H9 (cell line): ENCODE measurements at regions not wholly inside any gene's neighbourhood (a gene's known extent, or its start where the extent isn't known, plus 50 kb on each side); places are given as distances from the start of the nearest gene placed in this dataset.

Experiments used
- DNase-seq: peaks from one replicate; pipeline ENCODE4 v3.0.0-alpha.2; 2017
- H2AFZ ChIP-seq: one replicate; pipeline ENCODE4 v1.6.1; 2013; ENCODE audit warnings: mild to moderate bottlenecking, low read length, control low read depth, moderate library complexity
- H2AK5ac ChIP-seq: 2 replicates; pipeline ENCODE4 v1.6.1; 2013; ENCODE audit warnings: low read length, control low read depth, mixed read lengths; ENCODE audit not compliant: insufficient read length
- H2BK120ac ChIP-seq: one replicate; pipeline ENCODE4 v1.6.1; 2013; ENCODE audit warnings: low read depth, mild to moderate bottlenecking, low read length, control low read depth, inconsistent platforms; ENCODE audit not compliant: poor library complexity, severe bottlenecking
- H2BK12ac ChIP-seq: 2 replicates; pipeline ENCODE4 v1.6.1; 2013; ENCODE audit warnings: low read length, control low read depth, mixed read lengths, low read depth; ENCODE audit not compliant: insufficient read length
- H2BK15ac ChIP-seq: 2 replicates; pipeline ENCODE4 v1.6.1; 2013; ENCODE audit warnings: low read depth, low read length, control low read depth
- H2BK20ac ChIP-seq: one replicate; pipeline ENCODE4 v1.6.1; 2013; ENCODE audit warnings: low read depth, mild to moderate bottlenecking, low read length, control low read depth, inconsistent platforms; ENCODE audit not compliant: poor library complexity, severe bottlenecking
- H2BK5ac ChIP-seq: 2 replicates; pipeline ENCODE4 v1.6.1; 2013; ENCODE audit warnings: low read length, control low read depth, mixed read lengths; ENCODE audit not compliant: insufficient read length
- H3K14ac ChIP-seq: 2 replicates; pipeline ENCODE4 v1.6.1; 2013; ENCODE audit warnings: low read length, control low read depth; ENCODE audit not compliant: insufficient read depth
- H3K18ac ChIP-seq: 2 replicates; pipeline ENCODE4 v1.6.1; 2013; ENCODE audit warnings: low read depth, mild to moderate bottlenecking, mixed read lengths, low read length, control low read depth; ENCODE audit not compliant: insufficient read length
- H3K23ac ChIP-seq: 2 replicates; pipeline ENCODE4 v1.6.1; 2013; ENCODE audit warnings: low read length, control low read depth, mixed read lengths, low read depth; ENCODE audit not compliant: insufficient read length
- H3K23me2 ChIP-seq: 2 replicates; pipeline ENCODE4 v1.6.1; 2013; ENCODE audit warnings: low read depth, mild to moderate bottlenecking, mixed read lengths, low read length, control low read depth; ENCODE audit not compliant: insufficient read length, poor library complexity, severe bottlenecking
- H3K27ac ChIP-seq: 2 replicates; pipeline ENCODE4 v1.5.1; 2013; ENCODE audit warnings: low read length, control low read depth, mixed read lengths, low read depth; ENCODE audit not compliant: insufficient read length
- H3K27me3 ChIP-seq: 2 replicates; pipeline ENCODE4 v1.6.1; 2013; ENCODE audit warnings: low read length, control low read depth, inconsistent platforms; ENCODE audit not compliant: insufficient read depth
- H3K4ac ChIP-seq: 2 replicates; pipeline ENCODE4 v1.6.1; 2013; ENCODE audit warnings: low read depth, mild to moderate bottlenecking, control low read depth, inconsistent platforms, low read length, moderate library complexity
- H3K4me1 ChIP-seq: 2 replicates; pipeline ENCODE4 v1.6.1; 2013; ENCODE audit warnings: low read length, control low read depth, inconsistent platforms; ENCODE audit not compliant: insufficient read depth
- H3K4me2 ChIP-seq: 2 replicates; pipeline ENCODE4 v1.6.1; 2013; ENCODE audit warnings: low read length, control low read depth, mixed read lengths; ENCODE audit not compliant: insufficient read length, insufficient read depth
- H3K56ac ChIP-seq: 2 replicates; pipeline ENCODE4 v1.6.1; 2013; ENCODE audit warnings: low read depth, mild to moderate bottlenecking, mixed read lengths, low read length, control low read depth; ENCODE audit not compliant: insufficient read length
- H3K79me1 ChIP-seq: 2 replicates; pipeline ENCODE4 v1.6.1; 2013; ENCODE audit warnings: low read depth, mild to moderate bottlenecking, moderate library complexity, low read length, control low read depth, inconsistent platforms; ENCODE audit not compliant: insufficient read depth, poor library complexity, severe bottlenecking
- H3K79me2 ChIP-seq: 2 replicates; pipeline ENCODE4 v1.6.1; 2013; ENCODE audit warnings: low read length, control low read depth, inconsistent platforms; ENCODE audit not compliant: insufficient read depth
- H3K9ac ChIP-seq: 2 replicates; pipeline ENCODE4 v1.6.1; 2013; ENCODE audit warnings: low read length, control low read depth, mixed read lengths; ENCODE audit not compliant: insufficient read length; ENCODE audit errors: extremely low read depth
- H3K9me3 ChIP-seq: one replicate; pipeline ENCODE4 v1.6.1; 2013; ENCODE audit warnings: low read depth, low read length, inconsistent platforms; ENCODE audit not compliant: control insufficient read depth
- H3T11ph ChIP-seq: one replicate; pipeline ENCODE4 v1.6.1; 2013; ENCODE audit warnings: mild to moderate bottlenecking, low read length, control low read depth, inconsistent platforms
- H4K20me1 ChIP-seq: one replicate; pipeline ENCODE4 v1.6.1; 2013; ENCODE audit not compliant: control insufficient read depth, insufficient read length, insufficient read depth
- H4K5ac ChIP-seq: 2 replicates; pipeline ENCODE4 v1.6.1; 2013; ENCODE audit warnings: low read depth, mild to moderate bottlenecking, mixed read lengths, low read length, control low read depth; ENCODE audit not compliant: insufficient read length
- H4K8ac ChIP-seq: replicated peaks from 2 replicates; pipeline ENCODE4 v1.6.1; 2013; ENCODE audit warnings: low read length, control low read depth, mixed read lengths, low read depth; ENCODE audit not compliant: insufficient read length
- H4K91ac ChIP-seq: 2 replicates; pipeline ENCODE4 v1.6.1; 2013; ENCODE audit warnings: low read depth, mild to moderate bottlenecking, moderate library complexity, mixed read lengths, low read length, control low read depth; ENCODE audit not compliant: insufficient read length
- H3K27ac Mint-ChIP-seq, 3 experiments: 2 replicates in 2 of 3; 3 replicates in 1 of 3; pipeline ENCODE4 v1.8.0; 2020 to 2021; ENCODE audit warnings: mixed read lengths in 3 of 3, mild to moderate bottlenecking in 1 of 3, moderate library complexity in 1 of 3
- H3K27me3 Mint-ChIP-seq: 2 replicates; pipeline ENCODE4 v1.8.0; 2021; ENCODE audit warnings: low read depth, mild to moderate bottlenecking, moderate library complexity, mixed read lengths
- H3K36me3 Mint-ChIP-seq, 3 experiments: 2 replicates in 2 of 3; 3 replicates in 1 of 3; pipeline ENCODE4 v1.8.0; 2020 to 2021; ENCODE audit warnings: low read depth in 3 of 3, mixed read lengths in 3 of 3; ENCODE audit not compliant: insufficient read depth in 1 of 3
- H3K4me1 Mint-ChIP-seq, 2 experiments: 2 replicates each; pipeline ENCODE4 v1.8.0; 2020; ENCODE audit warnings: mixed read lengths in 2 of 2
- H3K4me3 Mint-ChIP-seq, 2 experiments: 2 replicates in 1 of 2; 3 replicates in 1 of 2; pipeline ENCODE4 v1.8.0; 2020 to 2021; ENCODE audit warnings: mild to moderate bottlenecking in 2 of 2, mixed read lengths in 2 of 2, moderate library complexity in 1 of 2
- H3K9me3 Mint-ChIP-seq, 2 experiments: 2 replicates in 1 of 2; 3 replicates in 1 of 2; pipeline ENCODE4 v1.8.0; 2020; ENCODE audit warnings: mild to moderate bottlenecking in 2 of 2, mixed read lengths in 2 of 2, moderate library complexity in 1 of 2
- CTCF ChIP-seq: fragments of 200-600 bp; sonication (generic); conservative IDR thresholded peaks from 3 replicates; pipeline ENCODE4 v1.8.0; 2021; ENCODE audit warnings: antibody characterized with exemption, mild to moderate bottlenecking
- WGBS: extraction: QIAGEN DNeasy Blood & Tissue Kit; methylation state at CpG from one replicate; pipeline ENCODE4 v1.1.7; 2013; ENCODE audit warnings: missing lambda C conversion rate, low lambda C conversion rate, mixed read lengths; ENCODE audit not compliant: insufficient read length; ENCODE audit errors: extremely low coverage; 5-methylcytosine and 5-hydroxymethylcytosine counted together

GRCh38 chr12:93101367-93101766, 172.3 kb upstream of the EEA1 start:
- Histone ChIP-seq H3T11ph (no peak overlapping the region), H3K9ac (no peak overlapping the region), H3K23me2 (no peaks in the 10 kb centered on the region), H3K9me3 (no peaks in the 10 kb centered on the region), H3K14ac (no peak overlapping the region), H3K79me1 (no peaks in the 10 kb centered on the region), H2BK5ac (no peak overlapping the region), H3K23ac (no peak overlapping the region), H4K5ac (no peak overlapping the region), H2AK5ac (no peak overlapping the region), H2AFZ (no peak overlapping the region), H3K27me3 (no peaks in the 10 kb centered on the region), H3K18ac (no peak overlapping the region), H4K8ac (no peak overlapping the region), H2BK120ac (no peak overlapping the region), H3K4ac (no peak overlapping the region), H3K56ac (no peak overlapping the region), H3K27ac (no peak overlapping the region), H2BK20ac (no peak overlapping the region), H2BK12ac (no peak overlapping the region), H3K4me2 (no peak overlapping the region), H2BK15ac (no peak overlapping the region), H3K4me1 (peaks cover 2% of the 10 kb centered on the region; the same call in 1 of the 2 replicates), H3K79me2 (no peaks in the 10 kb centered on the region), H4K91ac (no peak overlapping the region), H4K20me1 (no peaks in the 10 kb centered on the region)
- Mint-ChIP-seq H3K27me3 (no peaks in the 10 kb centered on the region), H3K4me1 (no peaks in the 10 kb centered on the region; a peak in 1 of 4 replicates), H3K4me3 (no peak overlapping the region), H3K27ac (no peak overlapping the region), H3K36me3 (no peaks in the 10 kb centered on the region), H3K9me3 (no peaks in the 10 kb centered on the region)
- no peak for TF ChIP-seq CTCF
- no peak for DNase-seq
- no CpG with 5 or more reads among the region's 4 CpGs for WGBS
